ENCODE measurements at regions not wholly inside any gene's neighbourhood (a gene's known extent, or its start where the extent isn't known, plus 50 kb on each side); places are given as distances from the start of the nearest gene placed in this dataset.
"Not testable (repeated sequence)": the region's sequence is repeated elsewhere in the genome, so short reads cannot be mapped to it uniquely, and the experiment has no call there.

- TF ChIP-seq ZNF274 (IDR thresholded peaks at IDR 0.05; ENCODE audit: low read depth, low read length); SUZ12 (IDR thresholded peaks at IDR 0.05; ENCODE audit: extremely low read depth, insufficient read depth, insufficient read length); YY1 (IDR thresholded peaks at IDR 0.05; ENCODE audit: insufficient read depth, insufficient read length): not testable (repeated sequence)
Observed at GRCh38 chr14:106768972-106769700, 1242.8 kb downstream of the TMEM121 start.

Measured in NT2/D1 (cell line).